ENCODE measurements at regions not wholly inside any gene's neighbourhood (a gene's known extent, or its start where the extent isn't known, plus 50 kb on each side); places are given as distances from the start of the nearest gene placed in this dataset.

GRCh38 chr13:26984337-26984736 lies 187.3 kb downstream of the USP12 start:
- Histone ChIP-seq H3K4me2 (ENCODE audit: insufficient read depth, low read length) (peak overlapping the region; percentile 58; the same call in 1 of the 2 replicates), H3K79me2 (ENCODE audit: control insufficient read depth, insufficient read depth, low read length) (no peaks in the 10 kb centered on the region), H3K27ac (ENCODE audit: extremely low read depth, low read depth, low read length) (peak overlapping the region; percentile 86), H2AFZ (ENCODE audit: low read depth, low read length) (peak overlapping the region; percentile 56), H4K20me1 (replicated peaks; ENCODE audit: control insufficient read depth, insufficient read depth, low read length) (no peaks in the 10 kb centered on the region), H3K9me1 (ENCODE audit: control insufficient read depth, insufficient read depth, low read length) (no peaks in the 10 kb centered on the region), H3K9me3 (replicated peaks; ENCODE audit: control insufficient read depth, insufficient read depth, low read depth, low read length) (no peaks in the 10 kb centered on the region; the same call in 1 of the 2 replicates), H3K9ac (ENCODE audit: insufficient read depth in 1 of 2, low read depth in 2 of 2, low read length in 2 of 2) (no peak overlapping the region; a peak in 1 of 4 replicates), H3K27me3 (ENCODE audit: control insufficient read depth in 2 of 2, insufficient read depth in 2 of 2, low read length in 2 of 2) (no peaks in the 10 kb centered on the region), H3K36me3 (ENCODE audit: control insufficient read depth, insufficient read depth, low read length) (no peaks in the 10 kb centered on the region), H3K4me3 (no peak overlapping the region), H3K4me1 (replicated peaks in 1 of 2; ENCODE audit: control insufficient read depth in 2 of 2, insufficient read depth in 2 of 2, low read length in 2 of 2) (peaks cover 29 to 37% of the 10 kb centered on the region in 2 experiments)
- FAIRE-seq (no peak), ATAC-seq (no peak), DNase-seq (ENCODE audit: extremely low read depth in 1 of 4, low spot score in 3 of 4) (no peak)
- 78% methylated on average over 3 of the region's 4 CpGs for WGBS (ENCODE audit: insufficient coverage, low coverage, missing lambda C conversion rate)
- CTCF ChIA-PET (ENCODE audit: low intra/inter-chr PET ratio) = interaction anchor here (1.0 to 4.3 kb wide), 2 partner anchors 375 to 377 kb away, joined by 3 to 37 read pairs; no protein-coding TSS in a partner anchor
- BruUV-seq (replicated peaks) = no TSS peak
- in situ Hi-C loops (cut with MboI) (loop anchor here (5.0 kb wide), 1 partner anchor 37 kb away; no protein-coding TSS in a partner anchor), intact Hi-C loops (cut with micrococcal nuclease) (loop anchor here (5.0 kb wide), 2 partner anchors 143 to 188 kb away; partner anchors contain the start of gene USP12)
- POLR2A ChIA-PET = interaction anchor here (0.6 to 1.5 kb wide), 3 partner anchors 267 to 737 kb away, joined by 3 to 7 read pairs (median 4); partner anchors contain the start of gene RPL21
- no peak for TF ChIP-seq STAG1 (CRISPR knock-in tag; IDR thresholded peaks at IDR 0.05; ENCODE audit: borderline replicate concordance)
- TF ChIP-seq CC2D1A (IDR thresholded peaks at IDR 0.05) = no peak
- no peak for TF ChIP-seq COPS2 (conservative IDR thresholded peaks at IDR 0.05)
- TF ChIP-seq SRSF9 (IDR thresholded peaks at IDR 0.05; ENCODE audit: borderline replicate concordance, low read depth, low read length) = no peak
- no peak for TF ChIP-seq PRDM10 (IDR thresholded peaks at IDR 0.05; ENCODE audit: partially characterized antibody)
- TF ChIP-seq HDGF (IDR thresholded peaks at IDR 0.05) = no peak
- TF ChIP-seq ZNF316 (IDR thresholded peaks at IDR 0.05) = no peak
- no peak for TF ChIP-seq ARID2 (IDR thresholded peaks at IDR 0.05)
- no peak for TF ChIP-seq ZNF143 (CRISPR knock-in tag; IDR thresholded peaks at IDR 0.05)
- TF ChIP-seq TRIM28 (IDR thresholded peaks at IDR 0.05) = no peak
- TF ChIP-seq NCOA1 (IDR thresholded peaks at IDR 0.05; ENCODE audit: low read depth) = no peak
- TF ChIP-seq ID3 (CRISPR knock-in tag; IDR thresholded peaks at IDR 0.05) = no peak
- no peak for TF ChIP-seq ID3 (tag; IDR thresholded peaks at IDR 0.05)
- TF ChIP-seq TEAD4 (IDR thresholded peaks at IDR 0.05; ENCODE audit: low read length) = no peak
- no peak for TF ChIP-seq TEAD4 (CRISPR knock-in tag; IDR thresholded peaks at IDR 0.05; ENCODE audit: borderline replicate concordance)
- TF ChIP-seq TRIM25 (IDR thresholded peaks at IDR 0.05; ENCODE audit: borderline replicate concordance) = no peak
- TF ChIP-seq MYC (IDR thresholded peaks at IDR 0.05; ENCODE audit: low read depth, low read length) = no peak
- TF ChIP-seq MYC (CRISPR knock-in tag; IDR thresholded peaks at IDR 0.05; ENCODE audit: borderline replicate concordance, low read depth) = no peak

All from K562 (cell line).